ENCODE measurements at regions not wholly inside any gene's neighbourhood (a gene's known extent, or its start where the extent isn't known, plus 50 kb on each side); places are given as distances from the start of the nearest gene placed in this dataset.

GRCh38 chr1:240031414-240031813 is 60.3 kb upstream of the FMN2 start:
- Histone ChIP-seq H3K4me1 (no peaks in the 10 kb centered on the region), H3K9me3 (no peaks in the 10 kb centered on the region), H3K27me3 (no peaks in the 10 kb centered on the region), H3K27ac (no peak overlapping the region), H3K36me3 (no peaks in the 10 kb centered on the region), H3K4me3 (no peak overlapping the region)
- ATAC-seq, result no peak
- WGBS, 2 donors (ENCODE audit: low coverage in 1 of 2), result 67 to 82% methylated on average over 3 of the region's 3 CpGs
- TF ChIP-seq POLR2AphosphoS5 (IDR thresholded peaks at IDR 0.05) (no peak), POLR2A (IDR thresholded peaks at IDR 0.05) (no peak), CTCF (IDR thresholded peaks at IDR 0.05) (no peak), EP300 (IDR thresholded peaks at IDR 0.05) (no peak)

DNA sequence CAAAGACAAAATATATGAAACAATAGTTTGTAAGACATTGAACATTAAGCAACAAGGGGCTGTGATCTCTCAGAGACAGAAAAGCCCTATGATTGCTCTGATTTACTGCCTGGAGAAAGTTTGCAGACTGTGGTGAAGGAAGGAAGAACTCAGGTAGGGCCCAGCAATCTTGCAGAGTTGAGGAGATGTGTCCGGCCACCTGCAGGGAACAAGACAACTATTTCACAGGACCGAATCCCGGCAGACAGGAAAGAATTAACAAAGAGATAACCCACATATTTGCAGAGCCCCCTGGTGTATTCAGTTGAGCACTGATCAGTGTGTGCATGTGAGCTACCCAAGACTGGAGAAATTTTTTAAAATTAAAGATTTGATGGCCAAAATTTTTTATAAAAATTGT is 58.3 kb upstream of the FMN2 start:
- TF ChIP-seq CTCF (IDR thresholded peaks at IDR 0.05) (no peak), EP300 (IDR thresholded peaks at IDR 0.05) (no peak), POLR2AphosphoS5 (IDR thresholded peaks at IDR 0.05) (no peak), POLR2A (IDR thresholded peaks at IDR 0.05) (no peak)
- no peak overlapping the region for H3K27ac ChIP-seq
- H3K4me1 ChIP-seq, result no peaks in the 10 kb centered on the region
- no peak overlapping the region for H3K4me3 ChIP-seq
- H3K27me3 ChIP-seq, result no peaks in the 10 kb centered on the region
- WGBS, 2 donors (ENCODE audit: low coverage in 1 of 2), result 23 to 40% methylated on average over 1 to 3 of the region's 3 CpGs
- no peaks in the 10 kb centered on the region for H3K36me3 ChIP-seq
- H3K9me3 ChIP-seq, result no peaks in the 10 kb centered on the region
- no peak for ATAC-seq

DNA sequence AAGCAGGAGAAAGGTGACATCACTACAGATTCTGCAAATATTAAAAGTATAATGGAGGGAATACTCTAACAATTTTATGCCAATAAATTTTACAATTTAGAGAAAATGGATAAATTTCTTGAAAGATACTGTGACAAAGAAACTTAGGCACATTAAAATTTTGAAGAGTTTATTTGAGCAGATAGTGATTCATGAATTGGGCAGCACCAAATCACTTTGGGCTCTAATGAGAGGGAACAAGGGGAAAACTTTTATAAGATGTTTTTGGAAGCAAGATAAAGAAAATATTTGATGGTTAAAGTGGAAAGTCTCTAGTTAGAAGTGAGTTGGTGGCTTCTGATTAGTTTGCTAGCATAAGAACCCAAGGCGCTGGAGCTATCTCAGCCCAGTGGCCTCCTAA is 55.2 kb upstream of the FMN2 start:
- no peak for ATAC-seq
- Histone ChIP-seq H3K9me3 (no peaks in the 10 kb centered on the region), H3K36me3 (no peaks in the 10 kb centered on the region), H3K27ac (no peak overlapping the region), H3K4me3 (no peak overlapping the region), H3K27me3 (no peaks in the 10 kb centered on the region), H3K4me1 (no peaks in the 10 kb centered on the region)
- 82 to 95% methylated on average over 1 of the region's 1 CpG for WGBS, 2 donors (ENCODE audit: low coverage in 1 of 2)
- TF ChIP-seq POLR2AphosphoS5 (IDR thresholded peaks at IDR 0.05) (no peak), EP300 (IDR thresholded peaks at IDR 0.05) (no peak), POLR2A (IDR thresholded peaks at IDR 0.05) (no peak), CTCF (IDR thresholded peaks at IDR 0.05) (no peak)
